Loucy (cell line): ENCODE measurements at regions not wholly inside any gene's neighbourhood (a gene's known extent, or its start where the extent isn't known, plus 50 kb on each side); places are given as distances from the start of the nearest gene placed in this dataset.

Experiments
- EZH2phosphoT487 ChIP-seq: fragments of 200-600 bp; IDR thresholded peaks from 2 replicates; pipeline ENCODE4 v1.6.1; 2018; ENCODE audit warnings: antibody characterized with exemption, mild to moderate bottlenecking, moderate library complexity, borderline replicate concordance
- TF ChIP-seq, protein P1 (sequence below): fragments of 200-600 bp; sonication (generic); conservative IDR thresholded peaks from 2 replicates; pipeline ENCODE4 v1.5.1; 2014; ENCODE audit warnings: mild to moderate bottlenecking, antibody characterized with exemption, low read length

DNA sequence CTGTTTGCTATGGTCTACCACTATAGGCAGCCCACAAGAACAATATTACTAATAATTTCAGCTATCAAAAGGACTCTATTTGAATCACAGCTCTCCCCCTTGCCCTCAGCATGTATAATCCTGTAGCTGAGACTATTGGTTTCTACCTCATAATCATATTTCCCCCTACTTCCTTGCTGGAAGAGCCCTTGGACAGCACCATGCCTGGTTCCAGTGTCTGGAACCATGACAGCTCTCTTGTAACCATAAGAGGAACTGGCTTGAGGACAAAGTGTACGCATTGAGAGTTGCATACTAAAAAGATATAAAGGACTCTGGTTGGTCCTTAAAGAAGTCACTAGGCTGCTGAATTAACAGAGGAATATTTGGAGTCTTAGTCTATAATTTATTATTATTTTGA, 110.7 kb upstream of the ZRANB2 start:
- TF ChIP-seq, protein P1, sequence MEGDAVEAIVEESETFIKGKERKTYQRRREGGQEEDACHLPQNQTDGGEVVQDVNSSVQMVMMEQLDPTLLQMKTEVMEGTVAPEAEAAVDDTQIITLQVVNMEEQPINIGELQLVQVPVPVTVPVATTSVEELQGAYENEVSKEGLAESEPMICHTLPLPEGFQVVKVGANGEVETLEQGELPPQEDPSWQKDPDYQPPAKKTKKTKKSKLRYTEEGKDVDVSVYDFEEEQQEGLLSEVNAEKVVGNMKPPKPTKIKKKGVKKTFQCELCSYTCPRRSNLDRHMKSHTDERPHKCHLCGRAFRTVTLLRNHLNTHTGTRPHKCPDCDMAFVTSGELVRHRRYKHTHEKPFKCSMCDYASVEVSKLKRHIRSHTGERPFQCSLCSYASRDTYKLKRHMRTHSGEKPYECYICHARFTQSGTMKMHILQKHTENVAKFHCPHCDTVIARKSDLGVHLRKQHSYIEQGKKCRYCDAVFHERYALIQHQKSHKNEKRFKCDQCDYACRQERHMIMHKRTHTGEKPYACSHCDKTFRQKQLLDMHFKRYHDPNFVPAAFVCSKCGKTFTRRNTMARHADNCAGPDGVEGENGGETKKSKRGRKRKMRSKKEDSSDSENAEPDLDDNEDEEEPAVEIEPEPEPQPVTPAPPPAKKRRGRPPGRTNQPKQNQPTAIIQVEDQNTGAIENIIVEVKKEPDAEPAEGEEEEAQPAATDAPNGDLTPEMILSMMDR, result no peak
- no peak for TF ChIP-seq EZH2phosphoT487
